Inferior parietal cortex (tissue), 1 donor: ENCODE measurements at regions not wholly inside any gene's neighbourhood (a gene's known extent, or its start where the extent isn't known, plus 50 kb on each side); places are given as distances from the start of the nearest gene placed in this dataset.

ENCODE experiments used
- DNase-seq: peaks from one replicate; pipeline ENCODE4 v3.0.0-alpha.2; 2016; ENCODE audit errors: extremely low spot score

DNA sequence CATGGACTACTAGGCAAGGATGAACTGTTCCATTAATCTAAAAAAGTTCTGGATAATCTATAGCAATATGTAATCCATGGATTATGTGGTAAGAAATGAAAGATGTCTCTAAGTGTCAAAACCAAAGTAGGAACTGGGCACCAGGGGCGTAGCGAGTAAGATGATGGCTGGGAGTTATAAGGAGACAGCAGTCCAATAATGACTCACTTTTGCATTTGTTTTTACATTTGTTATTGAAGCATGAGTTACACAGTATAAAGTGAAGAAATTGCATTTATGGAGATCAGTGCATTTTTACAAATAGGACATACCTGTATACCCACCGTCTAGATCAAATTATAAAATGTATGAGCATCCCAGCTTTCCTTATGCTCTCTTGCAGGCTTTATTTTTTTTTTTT is 878.5 kb upstream of the MAP3K7 start:
- no peak for DNase-seq

DNA sequence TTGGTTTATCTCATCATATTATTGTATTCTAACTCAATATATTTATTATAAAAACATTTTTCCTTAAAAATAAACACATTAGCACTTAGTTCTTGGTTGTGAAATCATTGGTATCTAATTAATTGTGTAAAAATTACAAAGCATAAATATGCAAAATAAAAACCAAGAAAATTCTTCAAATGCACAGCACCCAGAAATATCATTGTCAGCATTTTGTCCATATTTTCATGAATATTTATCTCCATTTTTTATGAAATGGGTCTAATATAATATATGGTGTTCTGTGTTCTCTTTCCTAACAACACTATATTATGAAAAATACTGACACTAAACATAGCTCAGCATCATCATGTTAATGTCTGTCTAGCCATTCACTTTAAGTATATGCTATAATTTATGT is 877.8 kb upstream of the MAP3K7 start:
- no peak for DNase-seq

GRCh38 chr6:91464201-91464600 is 877.3 kb upstream of the MAP3K7 start:
- DNase-seq, result no peak

GRCh38 chr6:91462241-91462640 is 875.4 kb upstream of the MAP3K7 start:
- DNase-seq, result no peak

DNA sequence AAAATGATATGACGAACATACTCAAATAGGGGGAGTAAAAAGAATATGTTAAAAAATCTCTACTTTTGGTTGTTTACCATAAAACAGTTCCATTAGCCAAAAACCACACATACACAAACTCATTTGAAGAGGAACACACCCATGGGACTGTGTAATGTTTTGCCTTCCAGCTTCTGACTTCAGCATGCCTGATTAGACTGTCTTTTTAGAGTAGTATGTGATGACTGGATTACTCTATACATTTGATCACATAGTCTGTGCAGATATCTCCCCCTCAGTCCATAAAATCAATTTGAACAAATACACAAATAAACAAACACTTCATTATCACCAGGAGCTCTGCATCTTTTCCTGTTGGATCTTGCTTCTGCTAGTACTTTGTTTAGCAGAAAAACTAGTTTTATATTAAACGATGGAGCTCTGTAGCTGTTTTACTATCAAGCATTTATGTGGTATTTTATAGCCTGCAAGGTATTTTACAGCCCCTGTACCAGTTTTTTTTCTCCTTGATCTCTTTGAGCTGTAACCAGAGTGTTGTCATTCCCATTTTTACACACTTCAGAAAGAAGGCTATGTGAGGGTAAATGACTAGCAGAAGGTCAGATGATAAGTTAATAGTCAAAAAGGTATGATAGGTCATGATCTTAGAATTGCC is 866.5 kb upstream of the MAP3K7 start:
- no peak for DNase-seq

DNA sequence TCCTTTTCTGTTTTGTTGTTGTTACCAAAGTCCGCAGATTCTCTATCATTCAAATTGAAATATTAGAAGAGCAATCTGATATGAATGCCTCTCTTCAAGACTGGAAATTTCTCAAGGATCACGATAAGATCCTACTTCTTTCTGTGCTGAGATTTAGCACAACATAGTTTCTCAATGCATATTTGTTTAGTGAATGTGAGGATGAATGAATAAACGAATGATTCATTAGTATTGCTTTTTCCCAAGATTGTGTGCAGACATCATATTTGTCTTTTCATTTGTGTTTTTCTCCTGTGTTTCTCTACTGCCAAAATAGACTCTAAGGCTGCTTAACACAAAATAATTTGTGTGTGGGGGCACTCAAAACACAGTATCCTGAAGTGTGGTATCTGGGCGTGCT is 862.7 kb upstream of the MAP3K7 start:
- DNase-seq, result no peak

DNA sequence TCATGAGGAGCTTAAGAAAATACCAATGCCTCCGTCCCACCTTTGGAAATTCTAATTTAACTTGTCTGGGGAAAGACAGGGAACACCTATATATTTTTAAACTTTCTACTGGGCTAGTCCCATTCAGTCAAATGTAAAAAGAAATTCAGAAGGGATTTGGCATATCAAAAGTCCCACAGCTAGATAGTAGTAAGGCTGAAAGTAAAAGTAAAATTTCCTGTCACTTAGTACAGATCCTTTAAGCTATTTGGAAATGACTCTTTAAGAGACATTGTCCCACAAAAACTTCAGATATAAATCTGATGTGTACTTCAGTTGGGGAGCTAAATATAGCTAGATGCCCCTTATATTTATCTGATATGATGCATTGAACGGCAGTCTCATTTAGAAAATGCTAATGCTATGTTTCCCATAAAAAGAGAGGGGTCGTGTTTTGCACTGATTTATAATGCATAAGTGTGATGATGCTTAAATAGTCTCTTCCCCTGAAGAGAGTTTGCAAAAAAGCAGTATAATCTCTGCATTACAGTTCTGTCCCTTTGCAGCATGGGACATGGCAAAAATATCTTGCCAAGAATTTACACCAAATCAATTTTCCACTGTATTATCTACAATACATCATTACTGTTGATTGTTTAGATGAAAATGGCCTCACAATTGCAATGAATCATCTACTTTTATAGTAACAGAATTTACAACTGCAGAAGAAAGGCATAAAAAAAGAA is 860.8 kb upstream of the MAP3K7 start:
- no peak for DNase-seq

DNA sequence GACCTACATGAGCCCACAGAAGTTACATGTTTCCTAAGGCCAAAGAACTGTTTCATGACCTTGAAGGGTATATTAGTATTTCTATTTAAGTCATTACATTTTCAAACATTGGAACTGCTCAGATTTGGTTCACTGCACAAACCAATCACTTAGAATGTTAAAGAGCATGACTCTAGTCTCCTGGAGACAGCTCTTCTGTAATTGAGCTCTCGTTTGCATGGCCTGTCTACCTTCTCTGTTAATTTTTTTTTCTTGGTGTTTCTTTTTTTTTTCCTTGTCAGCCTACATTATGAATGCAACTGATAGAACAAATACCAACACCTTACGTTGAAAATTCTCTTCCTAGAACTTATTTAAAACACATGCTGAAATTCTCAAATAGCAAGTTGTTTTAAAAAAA is 860.2 kb upstream of the MAP3K7 start:
- DNase-seq, result no peak

DNA sequence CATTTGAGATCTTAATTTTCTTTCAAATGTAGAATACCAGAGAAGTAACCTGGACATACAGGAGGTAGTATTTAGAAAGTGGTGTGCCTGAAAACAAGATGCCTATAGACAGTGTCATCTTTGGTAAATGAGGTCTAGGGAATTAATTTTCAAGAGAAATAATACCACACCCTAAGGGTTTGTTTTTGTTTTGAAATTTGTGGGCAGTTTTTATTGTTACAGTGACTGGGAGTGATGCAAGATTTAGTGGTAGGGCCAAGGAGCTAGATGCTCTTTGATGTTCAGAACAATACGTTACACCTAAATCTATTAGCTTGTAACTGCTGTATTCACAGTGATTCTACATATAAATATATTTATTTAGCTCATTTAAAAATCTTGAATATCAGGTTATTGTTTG is 856.5 kb upstream of the MAP3K7 start:
- DNase-seq, result no peak

DNA sequence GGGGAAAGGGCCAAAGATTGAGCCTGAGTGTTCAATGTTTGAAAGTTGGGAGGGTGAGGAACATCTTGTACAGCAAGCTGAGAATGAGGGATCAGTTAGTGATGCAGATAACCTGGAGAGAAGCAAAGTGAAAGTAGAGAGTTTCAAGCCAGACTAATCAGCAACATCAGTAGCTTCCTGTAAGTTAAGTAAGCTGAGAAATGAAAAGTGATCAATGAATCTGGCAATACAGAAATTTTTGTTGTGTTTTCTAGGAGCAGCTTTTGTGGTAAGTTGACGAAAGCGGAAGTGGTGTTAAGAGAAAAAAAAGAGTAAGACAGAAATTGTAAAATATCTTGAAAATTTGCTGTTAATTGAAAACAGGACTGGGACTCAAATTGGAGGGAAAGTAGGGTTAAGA is 855.5 kb upstream of the MAP3K7 start:
- no peak for DNase-seq

DNA sequence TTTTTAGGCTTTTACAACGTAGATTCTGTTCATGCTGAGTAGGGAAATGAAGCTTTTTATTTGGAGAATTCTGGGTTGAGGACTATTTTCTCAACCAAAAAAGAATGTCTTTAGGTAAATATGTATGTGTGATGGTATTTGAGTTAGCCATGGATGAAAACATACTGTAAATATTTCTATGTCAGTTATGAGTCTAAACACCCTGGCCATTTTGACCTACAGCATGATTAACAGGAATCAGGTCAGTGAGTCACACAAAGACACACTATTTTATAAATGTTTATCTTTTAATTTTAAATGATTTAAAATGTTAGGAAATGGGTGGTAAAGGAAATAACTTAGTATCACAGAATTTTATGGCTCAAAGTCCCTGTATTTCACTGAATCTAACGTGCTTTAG is 851.7 kb upstream of the MAP3K7 start:
- DNase-seq, result no peak

- DNase-seq, result no peak
These were observed 850.5 kb upstream of the MAP3K7 start for GRCh38 chr6:91437315-91437729.

DNA sequence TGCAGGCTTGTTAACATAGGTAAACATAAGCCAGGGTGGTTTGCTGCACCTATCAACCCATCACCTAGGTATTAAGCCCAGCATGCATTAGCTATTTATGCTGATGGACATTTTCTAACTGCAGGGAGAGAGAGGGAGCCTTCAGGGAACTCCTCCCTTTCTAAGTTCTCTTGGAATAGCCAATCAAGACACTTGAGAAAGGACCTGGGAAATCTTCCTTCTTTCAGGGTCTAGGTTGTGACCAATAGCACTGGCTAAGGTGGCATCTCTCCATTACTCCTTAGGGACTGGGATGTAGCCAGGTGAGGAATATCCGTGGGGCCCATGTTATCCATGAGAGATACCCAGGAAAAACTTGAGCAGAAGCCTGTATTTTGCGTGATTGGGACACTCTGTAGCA is 849.6 kb upstream of the MAP3K7 start:
- DNase-seq, result no peak

DNA sequence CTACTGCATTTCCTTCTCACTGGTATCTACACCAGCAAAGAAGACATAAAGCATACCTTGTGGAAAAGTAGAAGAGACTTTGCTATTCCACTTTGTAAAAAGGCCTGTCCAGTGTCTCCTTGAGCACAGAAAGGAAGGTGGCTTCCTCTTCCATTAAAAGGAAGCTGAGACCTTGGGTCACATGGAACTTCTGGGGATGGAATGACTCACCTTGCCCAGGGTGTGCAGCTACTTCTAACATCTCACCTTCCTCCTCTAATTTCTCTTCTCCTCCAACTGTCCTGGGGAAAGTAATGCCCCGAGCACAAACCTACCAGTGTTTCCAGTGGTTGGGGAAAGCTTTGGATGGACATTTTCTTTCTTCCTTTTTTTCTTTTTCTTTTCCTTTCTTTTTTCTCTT is 848.8 kb upstream of the MAP3K7 start:
- DNase-seq, result no peak

DNA sequence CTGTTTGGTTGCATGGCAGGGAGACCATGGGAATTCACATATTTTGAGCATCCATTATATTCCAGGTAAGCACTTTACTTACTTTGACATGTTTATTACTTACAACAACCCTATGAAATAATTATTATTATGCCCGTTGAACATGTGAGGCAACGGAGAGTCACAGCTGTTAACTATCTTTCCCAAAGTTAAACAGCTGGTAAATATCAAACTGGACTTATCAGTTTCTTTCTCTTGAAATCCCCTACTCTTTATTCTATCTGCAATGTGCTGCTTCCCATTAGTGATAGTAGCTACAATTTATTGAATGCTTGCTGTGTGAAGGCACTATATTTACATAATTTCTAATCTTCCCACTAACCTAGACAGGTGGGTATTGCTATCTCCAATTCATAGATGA is 847.7 kb upstream of the MAP3K7 start:
- DNase-seq, result no peak

DNA sequence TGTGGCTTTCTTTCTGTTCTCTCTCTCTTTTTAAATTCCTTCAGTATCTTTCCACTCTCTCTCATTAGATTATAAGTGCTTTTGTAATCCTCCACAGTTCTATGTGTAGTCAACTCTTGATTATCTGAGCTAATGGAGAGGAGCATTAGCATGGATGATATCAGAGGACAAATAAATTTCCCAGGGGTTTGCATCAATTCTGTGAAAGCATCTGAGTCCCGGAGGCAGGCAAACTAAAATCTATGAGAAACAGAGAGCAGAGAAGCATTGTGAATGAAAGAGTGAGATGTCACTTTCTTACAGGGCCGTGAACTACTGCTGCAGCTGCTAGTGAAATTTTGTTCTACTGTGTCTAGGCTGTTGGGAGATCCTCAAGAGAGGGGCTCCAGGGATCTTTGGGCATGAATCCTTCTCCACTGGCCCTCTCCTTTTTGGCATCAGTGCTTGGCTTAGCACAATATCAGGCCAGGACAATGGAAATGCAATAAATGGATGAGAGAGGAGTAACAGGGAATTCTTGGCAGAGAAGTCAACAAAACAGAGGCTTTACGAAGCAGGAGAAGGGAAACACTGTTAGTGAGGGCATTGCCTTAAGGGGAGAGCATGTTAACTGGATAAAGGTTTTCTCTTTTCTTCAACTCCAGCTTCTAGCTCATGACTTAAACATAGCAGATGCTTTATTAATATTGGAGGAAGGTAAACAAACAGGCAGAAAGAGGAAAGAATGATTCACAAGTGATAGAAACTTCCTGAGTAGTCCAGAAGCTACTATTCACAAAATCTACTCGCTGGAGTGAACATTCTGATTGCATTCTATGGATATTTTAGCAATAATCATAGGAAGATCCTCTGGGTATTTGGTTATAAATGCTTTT is 847.0 kb upstream of the MAP3K7 start:
- no peak for DNase-seq

DNA sequence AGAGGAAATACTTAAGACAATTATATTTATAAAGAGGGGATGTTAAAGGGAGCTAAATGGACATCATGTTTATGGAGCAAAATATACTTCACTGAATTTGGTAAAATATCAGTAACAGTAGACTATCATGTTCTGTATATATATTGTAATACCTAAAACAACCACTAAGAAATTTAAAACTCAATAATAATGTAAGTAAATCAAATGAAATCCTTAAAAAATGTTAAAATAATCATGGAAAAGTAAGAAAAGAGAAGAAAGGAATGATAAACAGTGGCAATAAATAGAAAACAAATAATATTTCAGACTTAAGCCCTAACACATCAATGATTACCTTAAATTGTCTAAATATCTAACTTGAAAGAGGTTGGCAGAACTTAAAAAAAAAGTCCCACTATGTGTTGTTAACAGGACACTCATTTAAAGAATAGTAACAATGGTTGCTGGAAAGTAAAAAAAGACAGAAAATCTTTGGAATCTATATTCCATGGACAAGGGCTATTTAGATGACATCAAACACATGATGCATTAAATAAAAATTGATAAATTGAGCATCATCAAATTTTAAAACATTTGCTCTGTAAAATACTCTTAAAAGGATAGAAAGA is 842.2 kb upstream of the MAP3K7 start:
- no peak for DNase-seq

DNA sequence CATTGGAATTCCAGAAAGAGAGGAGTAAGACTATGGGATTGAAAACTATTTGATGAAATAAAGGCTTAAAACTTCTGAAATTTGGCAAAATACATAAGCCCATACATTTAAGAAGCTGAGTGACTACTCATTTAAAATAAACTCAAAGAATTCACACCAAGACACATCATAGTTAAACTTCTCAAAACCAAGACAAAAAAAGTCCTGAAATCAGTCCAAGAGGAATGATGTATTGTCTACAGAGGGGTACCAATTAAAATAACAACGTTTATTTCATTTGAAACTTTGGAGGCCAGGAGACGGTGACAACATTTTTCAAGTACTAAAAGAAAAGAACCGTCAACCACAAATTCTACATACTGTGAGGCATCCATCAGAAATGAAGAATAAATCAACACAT is 841.4 kb upstream of the MAP3K7 start:
- DNase-seq, result no peak

DNA sequence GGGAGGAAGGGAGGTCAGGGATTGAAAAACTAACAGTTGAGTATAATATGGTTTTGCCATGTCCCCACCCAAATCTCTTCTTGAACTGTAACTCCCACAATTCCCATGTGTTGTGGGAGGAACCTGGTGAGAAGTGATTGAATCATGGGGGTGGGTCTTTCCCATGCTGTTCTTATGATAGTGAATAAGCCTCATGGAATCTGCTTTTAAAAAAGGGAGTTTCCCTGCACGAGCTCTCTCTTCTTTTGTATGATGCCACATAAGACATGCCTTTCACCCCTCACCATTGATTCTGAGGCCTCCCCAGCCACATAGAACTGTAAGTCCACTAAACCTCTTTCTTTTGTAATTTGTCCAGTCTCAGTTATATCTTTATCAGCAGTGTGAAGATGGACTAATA is 833.4 kb upstream of the MAP3K7 start:
- DNase-seq, result no peak

DNA sequence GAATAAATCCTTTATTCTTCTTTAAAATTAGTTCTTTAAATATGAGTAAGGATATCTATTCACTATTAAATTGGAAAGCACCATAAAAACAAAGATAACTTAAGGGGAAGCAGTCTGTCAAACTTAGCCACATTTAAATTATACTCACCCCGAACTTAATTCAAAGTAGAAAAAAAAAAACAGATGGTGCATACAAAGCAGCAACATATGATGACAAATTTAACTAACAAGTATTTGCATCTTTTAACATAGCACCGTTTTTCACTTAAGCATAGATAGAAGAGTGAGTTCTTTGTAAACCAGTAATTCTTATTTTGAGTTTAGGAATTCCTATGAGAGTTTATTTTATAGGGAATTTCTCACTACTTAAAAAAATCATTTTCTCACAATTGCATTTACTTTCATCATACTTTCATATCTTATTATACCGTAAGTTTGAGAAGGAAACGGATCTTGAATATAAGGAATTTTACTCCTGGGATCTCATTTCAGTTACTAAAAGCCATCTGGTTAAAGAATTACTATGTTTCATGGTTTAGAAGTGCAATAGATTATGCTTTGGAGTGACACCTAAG is 828.2 kb upstream of the MAP3K7 start:
- no peak for DNase-seq

DNA sequence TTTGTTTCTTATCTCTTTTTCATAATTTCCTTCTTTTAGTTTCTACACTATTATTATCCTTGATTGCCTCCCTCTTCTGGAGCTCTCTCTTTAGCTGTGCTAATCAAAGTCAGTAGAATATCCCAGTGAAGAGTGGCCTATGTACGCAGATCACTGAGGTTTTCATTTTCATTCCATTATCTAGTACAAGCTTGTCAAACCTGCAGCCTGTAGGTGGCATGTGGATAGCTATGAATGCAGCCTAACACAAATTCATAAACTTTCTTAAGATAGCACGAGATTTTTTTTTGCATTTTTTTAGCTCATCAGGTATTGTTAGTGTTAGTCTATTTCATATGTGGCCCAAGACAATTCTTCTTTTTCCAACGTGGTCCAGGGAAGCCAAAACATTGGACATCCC is 825.7 kb upstream of the MAP3K7 start:
- no peak for DNase-seq

GRCh38 chr6:91407706-91408105 is 820.8 kb upstream of the MAP3K7 start:
- no peak for DNase-seq
